Activated effector memory CD4-positive, alpha-beta T cell treated with anti-CD3 and anti-CD28 coated beads, Interleukin-2, amount 50 U/mL, for 16 hours (primary cell): ENCODE measurements at regions not wholly inside any gene's neighbourhood (a gene's known extent, or its start where the extent isn't known, plus 50 kb on each side); places are given as distances from the start of the nearest gene placed in this dataset.
"Not testable (repeated sequence)": the region's sequence is repeated elsewhere in the genome, so short reads cannot be mapped to it uniquely, and the experiment has no call there.

ENCODE experiments used
- DNase-seq: peaks from one replicate; pipeline ENCODE4 v3.0.0-alpha.2; 2020

- DNase-seq: not testable (repeated sequence)
Measured at GRCh38 chr1:184184614-184185013, 133.1 kb downstream of the TSEN15 start.

- no peak for DNase-seq
Measured at GRCh38 chr1:184185347-184185746, 133.8 kb downstream of the TSEN15 start.

- DNase-seq: no peak
Measured at GRCh38 chr1:184186167-184186566, 134.6 kb downstream of the TSEN15 start.

- DNase-seq: no peak
Measured at GRCh38 chr1:184187097-184187496, 135.6 kb downstream of the TSEN15 start.

GRCh38 chr1:184188037-184188436 is 136.5 kb downstream of the TSEN15 start:
- no peak for DNase-seq

GRCh38 chr1:184189361-184189760 is 137.8 kb downstream of the TSEN15 start:
- DNase-seq: no peak

GRCh38 chr1:184190616-184191015 is 139.1 kb downstream of the TSEN15 start:
- DNase-seq: no peak

- DNase-seq: no peak
Measured at GRCh38 chr1:184191181-184191621, 139.7 kb downstream of the TSEN15 start.

- DNase-seq: no peak
Measured at GRCh38 chr1:184192796-184193195, 141.3 kb downstream of the TSEN15 start.

- no peak for DNase-seq
Measured at GRCh38 chr1:184193451-184193850, 141.9 kb downstream of the TSEN15 start.

GRCh38 chr1:184194236-184194635 is 142.7 kb downstream of the TSEN15 start:
- no peak for DNase-seq

- DNase-seq: not testable (repeated sequence)
Measured at GRCh38 chr1:184195722-184196121, 144.2 kb downstream of the TSEN15 start.

- DNase-seq: no peak
Measured at GRCh38 chr1:184197831-184198230, 146.3 kb downstream of the TSEN15 start.

- no peak for DNase-seq
Measured at GRCh38 chr1:184199036-184199435, 147.5 kb downstream of the TSEN15 start.

- DNase-seq: no peak
Measured at GRCh38 chr1:184199438-184200085, 148.0 kb downstream of the TSEN15 start.

- DNase-seq: no peak
Measured at GRCh38 chr1:184208622-184209021, 157.1 kb downstream of the TSEN15 start.

- DNase-seq: no peak
Measured at GRCh38 chr1:184210031-184210430, 158.5 kb downstream of the TSEN15 start.

- no peak for DNase-seq
Measured at GRCh38 chr1:184210862-184211261, 159.3 kb downstream of the TSEN15 start.

- DNase-seq: no peak
Measured at GRCh38 chr1:184212649-184213314, 161.3 kb downstream of the TSEN15 start.

GRCh38 chr1:184214128-184214527 is 162.6 kb downstream of the TSEN15 start:
- DNase-seq: no peak

GRCh38 chr1:184215274-184215925 is 163.9 kb downstream of the TSEN15 start:
- DNase-seq: no peak

GRCh38 chr1:184218458-184219075 is 167.0 kb downstream of the TSEN15 start:
- DNase-seq: no peak

GRCh38 chr1:184219414-184219813 is 167.4 kb upstream of the C1orf21 start:
- no peak for DNase-seq

- no peak for DNase-seq
Measured at GRCh38 chr1:184219883-184220282, 166.9 kb upstream of the C1orf21 start.
